Mammary epithelial cell (primary cell): ENCODE measurements at regions not wholly inside any gene's neighbourhood (a gene's known extent, or its start where the extent isn't known, plus 50 kb on each side); places are given as distances from the start of the nearest gene placed in this dataset.

Experiments
- CTCF ChIP-seq, 2 donors: IDR thresholded peaks in 1 of 2; conservative IDR thresholded peaks in 1 of 2; 2 replicates each; pipeline ENCODE4 v1.5.1; 2011 to 2012; ENCODE audit warnings: inconsistent platforms in 2 of 2, low read length in 2 of 2, mild to moderate bottlenecking in 2 of 2, control low read depth in 1 of 2, low read depth in 1 of 2; ENCODE audit not compliant: insufficient read depth in 1 of 2; ENCODE audit errors: extremely low read depth in 1 of 2
- EZH2 ChIP-seq: IDR thresholded peaks from 2 replicates; pipeline ENCODE4 v1.6.1; 2012; ENCODE audit warnings: low read length, inconsistent platforms, borderline replicate concordance

- TF ChIP-seq CTCF (conservative IDR thresholded peaks at IDR 0.05 in 1 of 2, IDR thresholded peaks at IDR 0.05 in 1 of 2; ENCODE audit: extremely low read depth in 1 of 2, insufficient read depth in 1 of 2, low read depth in 1 of 2, low read length in 2 of 2) (no peak), EZH2 (no peak)
Measured at GRCh38 chr7:46279290-46279689, 358.2 kb upstream of the IGFBP3 start.
